Calu3 (cell line): ENCODE measurements at regions not wholly inside any gene's neighbourhood (a gene's known extent, or its start where the extent isn't known, plus 50 kb on each side); places are given as distances from the start of the nearest gene placed in this dataset.

Experiments
- BruUV-seq: library from RNA; stranded (reverse); fragments of 400-500 nt; replicated peaks from 2 replicates; lab custom pipeline; 2021; lab: Mats Ljungman, UMichigan
- CTCF ChIA-PET: fragments of 300-600 bp; sonication (Branson Sonifier 250); formaldehyde crosslinking; loops from one replicate; lab custom pipeline; 2022; ENCODE audit warnings: antibody characterized with exemption; lab: Charles Lee
- DNase-seq: peaks from one replicate; pipeline ENCODE4 v3.0.0; 2022
- H3K27ac Mint-ChIP-seq: one replicate; pipeline ENCODE4 v1.8.0; 2022; ENCODE audit warnings: mixed read lengths; ENCODE audit not compliant: unreplicated experiment
- H3K27me3 Mint-ChIP-seq: one replicate; pipeline ENCODE4 v1.8.0; 2022; ENCODE audit warnings: mixed read lengths; ENCODE audit not compliant: unreplicated experiment
- H3K36me3 Mint-ChIP-seq: one replicate; pipeline ENCODE4 v1.8.0; 2022; ENCODE audit warnings: mild to moderate bottlenecking, moderate library complexity, mixed read lengths; ENCODE audit not compliant: insufficient read depth, unreplicated experiment
- H3K4me1 Mint-ChIP-seq: one replicate; pipeline ENCODE4 v1.8.0; 2022; ENCODE audit warnings: mild to moderate bottlenecking, low read depth, mixed read lengths; ENCODE audit not compliant: unreplicated experiment
- H3K4me3 Mint-ChIP-seq: one replicate; pipeline ENCODE4 v1.8.0; 2022; ENCODE audit warnings: mild to moderate bottlenecking, low read depth, moderate library complexity, mixed read lengths; ENCODE audit not compliant: unreplicated experiment
- H3K9me3 Mint-ChIP-seq: one replicate; pipeline ENCODE4 v1.8.0; 2022; ENCODE audit warnings: low read depth, mixed read lengths; ENCODE audit not compliant: unreplicated experiment
- intact Hi-C: fragments of 100-400 bp; cut with micrococcal nuclease; formaldehyde crosslinking; loops from one replicate; pipeline ENCODE4 v1.10.0; 2022; ENCODE audit not compliant: unreplicated experiment
- TF ChIP-seq, protein P1 (sequence below): fragments of 200-600 bp; IDR thresholded peaks from one replicate; pipeline ENCODE4 v1.8.0; 2022; ENCODE audit warnings: antibody characterized with exemption; ENCODE audit not compliant: unreplicated experiment

DNA sequence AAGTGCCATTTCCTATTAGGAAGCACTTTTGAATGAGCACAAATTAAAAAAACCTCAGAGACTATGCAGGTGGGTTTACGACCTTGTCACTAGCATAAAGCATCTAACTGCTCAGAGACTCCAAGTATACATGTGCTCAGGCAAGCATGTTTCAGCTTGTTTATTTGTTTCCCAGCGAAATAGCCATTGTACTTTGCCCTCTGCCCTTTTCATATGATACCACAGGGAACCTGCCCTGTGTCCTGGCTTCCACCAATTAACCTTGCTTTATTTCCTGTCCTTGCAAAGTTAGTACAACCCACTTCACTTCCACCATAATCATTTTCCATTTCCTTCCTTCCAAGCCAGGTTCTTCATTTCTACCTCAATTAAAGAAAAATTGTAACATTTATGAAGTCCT, 194.9 kb downstream of the DUSP6 start:
- BruUV-seq, result no TSS peak
- no peak overlapping the region for H3K27ac Mint-ChIP-seq
- H3K4me3 Mint-ChIP-seq, result no peak overlapping the region
- intact Hi-C loops, result no loop called here
- TF ChIP-seq, protein P1, sequence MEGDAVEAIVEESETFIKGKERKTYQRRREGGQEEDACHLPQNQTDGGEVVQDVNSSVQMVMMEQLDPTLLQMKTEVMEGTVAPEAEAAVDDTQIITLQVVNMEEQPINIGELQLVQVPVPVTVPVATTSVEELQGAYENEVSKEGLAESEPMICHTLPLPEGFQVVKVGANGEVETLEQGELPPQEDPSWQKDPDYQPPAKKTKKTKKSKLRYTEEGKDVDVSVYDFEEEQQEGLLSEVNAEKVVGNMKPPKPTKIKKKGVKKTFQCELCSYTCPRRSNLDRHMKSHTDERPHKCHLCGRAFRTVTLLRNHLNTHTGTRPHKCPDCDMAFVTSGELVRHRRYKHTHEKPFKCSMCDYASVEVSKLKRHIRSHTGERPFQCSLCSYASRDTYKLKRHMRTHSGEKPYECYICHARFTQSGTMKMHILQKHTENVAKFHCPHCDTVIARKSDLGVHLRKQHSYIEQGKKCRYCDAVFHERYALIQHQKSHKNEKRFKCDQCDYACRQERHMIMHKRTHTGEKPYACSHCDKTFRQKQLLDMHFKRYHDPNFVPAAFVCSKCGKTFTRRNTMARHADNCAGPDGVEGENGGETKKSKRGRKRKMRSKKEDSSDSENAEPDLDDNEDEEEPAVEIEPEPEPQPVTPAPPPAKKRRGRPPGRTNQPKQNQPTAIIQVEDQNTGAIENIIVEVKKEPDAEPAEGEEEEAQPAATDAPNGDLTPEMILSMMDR, result no peak
- no peaks in the 10 kb centered on the region for H3K4me1 Mint-ChIP-seq
- DNase-seq, result no peak
- no peaks in the 10 kb centered on the region for H3K27me3 Mint-ChIP-seq
- H3K36me3 Mint-ChIP-seq, result no peaks in the 10 kb centered on the region
- peaks cover 5% of the 10 kb centered on the region for H3K9me3 Mint-ChIP-seq
- CTCF ChIA-PET, result no interaction called here

DNA sequence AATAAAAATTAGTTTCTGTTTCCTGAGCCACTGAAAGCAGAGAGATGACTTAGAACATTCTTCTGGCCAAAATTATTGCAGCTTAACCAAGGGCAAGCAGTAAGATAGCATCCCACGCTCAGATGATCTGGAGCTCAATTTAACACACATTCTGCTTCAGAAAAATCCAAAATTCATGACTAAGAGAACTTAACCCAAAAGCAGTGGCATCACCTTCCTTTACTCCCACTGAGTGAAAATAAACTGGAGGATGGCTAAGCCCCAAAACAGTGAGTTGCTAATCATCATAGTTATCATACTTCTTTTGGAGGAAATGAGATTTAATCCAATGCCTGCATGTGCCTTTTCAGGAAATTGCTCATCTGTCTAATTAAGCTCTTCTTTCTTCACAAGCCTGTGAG, 195.4 kb downstream of the DUSP6 start:
- no peak for DNase-seq
- Mint-ChIP-seq H3K36me3 (no peaks in the 10 kb centered on the region), H3K9me3 (peaks cover 5% of the 10 kb centered on the region), H3K27me3 (no peaks in the 10 kb centered on the region), H3K4me1 (no peaks in the 10 kb centered on the region), H3K27ac (no peak overlapping the region), H3K4me3 (no peak overlapping the region)
- intact Hi-C loops, result no loop called here
- no TSS peak for BruUV-seq
- TF ChIP-seq, protein P1, result no peak
- CTCF ChIA-PET, result interaction anchor here (1.0 kb wide), 1 partner anchor 21 kb away, joined by 3 read pairs; no protein-coding TSS in a partner anchor

DNA sequence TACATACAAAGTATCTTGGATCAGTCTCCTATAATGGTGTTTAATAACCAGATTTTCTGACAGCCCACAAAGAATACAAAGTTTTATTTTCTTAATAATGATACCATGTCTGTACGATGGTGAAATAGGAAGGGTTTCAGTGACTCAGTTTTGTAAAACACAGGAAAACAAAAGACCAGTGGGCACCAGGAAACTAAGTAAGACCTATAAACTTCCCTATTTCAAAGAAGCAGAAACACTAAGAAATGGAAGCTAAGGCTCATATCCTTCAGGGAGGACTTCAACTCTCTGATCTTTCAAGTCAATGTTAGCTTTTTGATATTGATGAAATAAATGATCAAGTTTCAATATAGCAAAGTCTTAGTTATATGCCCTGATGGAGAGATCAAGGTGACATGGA, 196.0 kb downstream of the DUSP6 start:
- no peak overlapping the region for H3K27ac Mint-ChIP-seq
- H3K4me1 Mint-ChIP-seq, result no peaks in the 10 kb centered on the region
- no TSS peak for BruUV-seq
- CTCF ChIA-PET, result interaction anchor here (1.0 kb wide), 1 partner anchor 21 kb away, joined by 3 read pairs; no protein-coding TSS in a partner anchor
- TF ChIP-seq, protein P1, result no peak
- peaks cover 5% of the 10 kb centered on the region for H3K9me3 Mint-ChIP-seq
- intact Hi-C loops, result no loop called here
- H3K4me3 Mint-ChIP-seq, result no peak overlapping the region
- H3K36me3 Mint-ChIP-seq, result no peaks in the 10 kb centered on the region
- H3K27me3 Mint-ChIP-seq, result no peaks in the 10 kb centered on the region
- DNase-seq, result no peak

DNA sequence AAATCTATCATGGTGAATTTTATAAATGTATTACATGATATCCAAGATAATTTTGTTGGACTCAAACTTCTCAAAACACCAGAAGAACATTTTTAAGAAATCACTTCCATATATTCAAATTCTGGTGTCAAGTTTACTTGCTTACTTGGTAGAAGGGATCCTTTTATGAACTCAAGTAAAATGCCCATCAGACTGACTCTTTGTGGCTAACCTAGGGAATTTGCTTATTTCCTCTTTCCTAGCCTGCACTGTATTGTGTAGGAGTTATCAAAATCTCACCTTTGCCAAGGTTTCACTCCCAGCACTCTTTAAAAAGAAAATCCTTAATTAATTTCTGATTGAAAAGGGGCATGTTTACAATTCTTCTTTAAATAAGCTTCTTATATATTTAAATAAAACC, 196.5 kb downstream of the DUSP6 start:
- CTCF ChIA-PET, result interaction anchor here (1.0 kb wide), 1 partner anchor 20 kb away, joined by 3 read pairs; no protein-coding TSS in a partner anchor
- TF ChIP-seq, protein P1, result no peak
- BruUV-seq, result no TSS peak

More for the DNA sequence above, 196.5 kb downstream of the DUSP6 start:
- no peaks in the 10 kb centered on the region for H3K27me3 Mint-ChIP-seq
- H3K4me3 Mint-ChIP-seq, result no peak overlapping the region
- DNase-seq, result no peak
- H3K9me3 Mint-ChIP-seq, result peaks cover 7% of the 10 kb centered on the region
- no peaks in the 10 kb centered on the region for H3K36me3 Mint-ChIP-seq
- intact Hi-C loops, result no loop called here
- no peak overlapping the region for H3K27ac Mint-ChIP-seq
- H3K4me1 Mint-ChIP-seq, result no peaks in the 10 kb centered on the region
